GM12872 (cell line): ENCODE measurements at regions not wholly inside any gene's neighbourhood (a gene's known extent, or its start where the extent isn't known, plus 50 kb on each side); places are given as distances from the start of the nearest gene placed in this dataset.

Experiments
- TF ChIP-seq, protein P1 (sequence below): IDR thresholded peaks from 3 replicates; pipeline ENCODE4 v1.5.1; 2011; ENCODE audit warnings: low read depth, mild to moderate bottlenecking, low read length, moderate library complexity; ENCODE audit not compliant: insufficient read depth

DNA sequence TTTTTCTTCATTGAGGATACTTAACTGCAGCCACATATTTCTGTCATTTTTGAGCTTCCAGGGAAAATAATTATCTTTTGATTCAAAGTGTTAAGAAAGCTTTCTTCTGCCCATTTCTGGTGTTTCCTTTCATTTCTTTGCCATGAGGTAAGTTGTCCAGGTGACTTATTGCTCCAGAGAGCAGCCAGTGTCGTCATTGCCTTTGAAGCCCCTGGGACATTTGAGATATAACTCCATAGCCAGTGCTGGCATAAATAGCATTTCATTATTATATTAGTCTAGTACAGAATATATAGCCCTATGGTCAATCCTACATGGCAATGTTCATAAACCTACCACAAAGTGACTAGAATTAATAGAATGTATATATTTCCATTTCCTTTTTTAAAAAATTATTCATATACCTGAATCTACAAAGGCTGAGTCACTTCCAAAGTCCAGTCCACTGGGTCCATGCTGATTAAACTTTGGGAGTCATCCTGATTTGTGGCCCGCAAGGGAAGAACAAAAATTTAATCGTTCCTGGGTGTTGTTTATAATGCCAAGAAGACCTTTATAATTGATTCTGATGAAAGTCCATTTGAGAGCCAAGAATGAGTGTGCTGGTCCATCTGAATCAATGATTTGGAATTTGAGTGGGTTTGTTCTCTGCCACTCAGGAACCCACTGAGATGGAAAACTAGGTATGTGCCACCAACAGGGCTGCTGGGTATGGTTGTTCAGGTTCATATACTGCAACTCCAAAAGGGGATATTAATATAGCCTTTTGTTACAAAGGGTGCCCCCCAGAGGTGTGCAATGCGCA lies 221.8 kb upstream of the PLXNA2 start:
- TF ChIP-seq, protein P1, sequence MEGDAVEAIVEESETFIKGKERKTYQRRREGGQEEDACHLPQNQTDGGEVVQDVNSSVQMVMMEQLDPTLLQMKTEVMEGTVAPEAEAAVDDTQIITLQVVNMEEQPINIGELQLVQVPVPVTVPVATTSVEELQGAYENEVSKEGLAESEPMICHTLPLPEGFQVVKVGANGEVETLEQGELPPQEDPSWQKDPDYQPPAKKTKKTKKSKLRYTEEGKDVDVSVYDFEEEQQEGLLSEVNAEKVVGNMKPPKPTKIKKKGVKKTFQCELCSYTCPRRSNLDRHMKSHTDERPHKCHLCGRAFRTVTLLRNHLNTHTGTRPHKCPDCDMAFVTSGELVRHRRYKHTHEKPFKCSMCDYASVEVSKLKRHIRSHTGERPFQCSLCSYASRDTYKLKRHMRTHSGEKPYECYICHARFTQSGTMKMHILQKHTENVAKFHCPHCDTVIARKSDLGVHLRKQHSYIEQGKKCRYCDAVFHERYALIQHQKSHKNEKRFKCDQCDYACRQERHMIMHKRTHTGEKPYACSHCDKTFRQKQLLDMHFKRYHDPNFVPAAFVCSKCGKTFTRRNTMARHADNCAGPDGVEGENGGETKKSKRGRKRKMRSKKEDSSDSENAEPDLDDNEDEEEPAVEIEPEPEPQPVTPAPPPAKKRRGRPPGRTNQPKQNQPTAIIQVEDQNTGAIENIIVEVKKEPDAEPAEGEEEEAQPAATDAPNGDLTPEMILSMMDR, result no peak

DNA sequence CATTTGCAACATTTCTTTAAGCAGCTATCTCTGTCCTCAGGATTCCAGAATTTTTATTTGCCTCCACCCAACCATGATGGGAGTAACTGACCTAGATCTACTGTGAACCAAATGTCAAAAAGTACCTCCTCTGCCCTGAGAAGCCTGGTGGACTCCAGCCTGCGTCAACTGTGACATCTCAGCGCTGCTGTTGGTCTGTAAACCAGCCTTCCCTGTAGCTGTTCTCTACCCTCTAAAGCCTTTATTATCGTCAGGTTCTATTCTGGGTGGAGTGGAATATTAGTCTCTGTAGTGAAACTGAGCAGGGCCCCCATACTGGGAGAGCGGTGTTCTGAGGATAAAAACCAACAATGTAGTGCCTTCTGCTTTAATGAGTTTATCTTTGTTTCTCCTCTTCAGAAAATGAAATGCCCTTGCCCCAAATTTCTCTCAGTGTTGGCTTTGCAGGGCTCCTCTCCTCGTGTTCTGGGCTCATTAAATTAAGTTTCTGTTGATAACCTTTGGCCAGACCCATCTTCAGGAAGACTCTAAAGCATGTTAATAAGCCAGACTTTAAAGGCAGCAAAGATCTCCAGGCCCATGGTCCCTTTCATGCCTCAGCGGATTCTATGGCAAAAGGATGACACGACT lies 223.1 kb upstream of the PLXNA2 start:
- TF ChIP-seq, protein P1, result no peak

DNA sequence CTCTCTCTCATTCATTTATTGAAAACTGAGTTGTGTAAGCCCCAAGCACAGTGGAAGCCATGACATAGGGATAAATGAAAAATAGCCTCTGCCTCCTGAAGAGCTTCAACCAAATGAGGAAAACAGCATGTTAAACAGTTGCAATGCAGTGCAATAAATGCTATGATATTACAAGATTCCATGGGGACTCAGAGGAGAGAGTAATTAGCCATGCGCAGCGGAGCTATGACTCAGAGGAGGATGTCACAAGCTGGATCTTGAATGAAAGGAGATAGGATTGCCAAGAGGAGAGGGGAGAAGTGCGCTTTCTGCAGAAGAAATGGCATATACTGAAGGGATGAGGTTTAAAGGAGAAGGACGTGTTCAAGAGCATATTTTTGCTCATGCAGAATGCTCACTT lies 231.3 kb upstream of the PLXNA2 start:
- TF ChIP-seq, protein P1, result no peak

DNA sequence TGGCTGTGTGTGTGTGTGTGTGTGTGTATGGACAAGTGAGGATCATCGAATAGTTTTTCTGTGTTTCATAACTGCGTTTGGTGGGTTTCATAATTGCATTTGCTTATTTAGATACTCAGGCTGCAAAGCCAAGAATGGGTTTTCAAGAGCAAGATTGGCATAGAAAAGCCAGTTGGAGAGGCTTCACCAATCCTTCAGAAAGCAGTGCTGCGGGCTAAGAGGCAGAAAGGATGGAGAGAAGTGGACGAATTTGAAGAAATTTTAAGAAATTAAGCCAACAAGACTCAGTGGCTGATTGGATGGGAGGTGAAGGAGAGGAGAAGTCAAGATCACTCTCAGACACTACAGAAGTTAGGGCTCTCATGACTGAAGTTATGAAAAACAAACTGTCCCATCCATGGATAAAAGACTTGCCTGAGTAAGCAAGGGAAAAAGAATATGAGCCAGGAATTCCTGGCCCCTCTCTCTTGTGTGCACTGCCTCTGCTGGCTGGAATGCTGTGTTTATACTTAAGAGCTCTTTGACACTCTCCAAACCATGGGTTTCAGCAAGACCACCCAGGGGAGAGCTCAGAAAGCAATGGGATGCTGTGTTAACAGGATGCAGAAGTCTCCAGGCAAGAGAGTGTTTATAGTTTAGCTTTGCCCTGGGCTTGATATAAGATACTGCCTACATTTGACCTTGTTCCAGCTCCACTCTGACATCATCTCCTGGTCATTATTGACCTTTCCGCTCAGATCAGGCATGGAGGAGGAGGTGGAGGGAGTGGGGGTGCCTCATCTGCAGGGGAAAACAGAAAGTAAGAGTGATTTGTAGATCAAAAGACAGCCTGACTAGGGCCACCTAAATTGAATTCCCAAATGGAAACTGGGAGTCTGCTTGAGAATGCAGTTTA lies 232.0 kb upstream of the PLXNA2 start:
- TF ChIP-seq, protein P1, result no peak

DNA sequence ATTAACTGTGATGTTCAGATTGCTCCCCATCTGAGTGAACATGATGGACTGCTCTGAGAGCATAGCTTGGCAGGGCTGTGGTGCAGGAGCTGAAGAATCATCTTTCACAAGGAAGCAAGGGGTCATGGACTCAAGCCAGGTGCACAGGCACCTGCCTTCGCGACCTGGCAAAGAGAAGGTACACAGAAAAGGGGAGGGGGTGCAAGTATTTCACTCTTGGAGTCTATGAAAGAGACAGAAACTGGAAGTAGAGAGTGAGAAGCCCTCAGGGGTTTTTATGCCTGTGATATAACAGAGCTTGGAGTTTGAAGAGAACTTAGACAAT lies 232.6 kb upstream of the PLXNA2 start:
- TF ChIP-seq, protein P1, result no peak

DNA sequence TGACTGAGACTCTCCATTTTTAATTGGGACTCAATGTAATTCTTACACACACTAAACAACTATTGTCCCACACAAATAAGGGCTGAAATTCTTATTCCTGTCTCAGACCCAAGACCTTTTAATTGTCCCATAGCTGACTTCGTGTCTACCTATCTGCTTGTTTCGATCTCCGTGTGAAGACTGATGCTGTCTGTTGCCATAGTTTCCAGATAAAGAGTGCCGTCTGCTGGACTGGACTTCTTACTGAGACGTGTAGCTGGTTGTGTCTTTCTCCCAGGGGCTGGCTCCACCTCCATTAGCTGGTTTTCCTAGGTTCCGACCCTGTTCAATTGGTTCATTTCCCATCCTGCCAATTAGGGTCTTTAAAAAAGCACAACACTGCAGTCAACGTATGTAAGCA lies 235.3 kb upstream of the PLXNA2 start:
- TF ChIP-seq, protein P1, result no peak

DNA sequence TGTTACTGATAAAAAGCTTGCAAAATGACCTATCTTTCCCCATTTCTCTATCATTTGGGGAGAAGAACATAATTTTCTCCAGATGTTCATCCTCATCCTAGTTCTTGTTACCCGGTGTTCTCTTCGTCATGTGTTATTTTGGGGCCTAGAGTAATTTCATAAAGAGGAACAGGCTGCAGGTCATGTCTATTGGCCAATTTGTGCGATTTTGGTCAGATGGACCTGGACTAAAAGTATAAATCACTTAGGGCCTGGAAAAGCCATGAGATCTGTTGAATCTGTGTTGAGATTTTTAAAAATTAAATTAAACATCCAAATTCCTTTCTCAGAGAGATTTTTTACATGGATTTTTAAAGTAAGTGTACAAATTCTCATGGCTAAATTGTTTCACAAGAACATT lies 241.3 kb upstream of the PLXNA2 start:
- TF ChIP-seq, protein P1, result no peak
